ENCODE measurements at regions not wholly inside any gene's neighbourhood (a gene's known extent, or its start where the extent isn't known, plus 50 kb on each side); places are given as distances from the start of the nearest gene placed in this dataset.
"Not testable (repeated sequence)": the region's sequence is repeated elsewhere in the genome, so short reads cannot be mapped to it uniquely, and the experiment has no call there.

GRCh38 chr3:177624528-177625495 is 427.5 kb upstream of the TBL1XR1 start:
- Mint-ChIP-seq H3K27ac (no peak overlapping the region), H3K9me3 (peaks cover 5% of the 10 kb centered on the region), H3K27me3 (no peaks in the 10 kb centered on the region), H3K36me3 (peaks cover 2% of the 10 kb centered on the region), H3K4me1 (peaks cover 30% of the 10 kb centered on the region), H3K4me3 (no peak overlapping the region)
- no peak for DNase-seq

- Mint-ChIP-seq H3K9me3 (peaks cover 5% of the 10 kb centered on the region), H3K4me3 (no peak overlapping the region), H3K27me3 (no peaks in the 10 kb centered on the region), H3K36me3 (peaks cover 2% of the 10 kb centered on the region), H3K27ac (no peak overlapping the region), H3K4me1 (peaks cover 28% of the 10 kb centered on the region)
- DNase-seq: no peak
Observed at GRCh38 chr3:177626045-177626444, 428.8 kb upstream of the TBL1XR1 start.

- not testable (repeated sequence) for H3K9me3 Mint-ChIP-seq, H3K4me3 Mint-ChIP-seq, H3K27ac Mint-ChIP-seq, DNase-seq, H3K36me3 Mint-ChIP-seq, H3K27me3 Mint-ChIP-seq
- H3K4me1 Mint-ChIP-seq: peaks cover 17% of the 10 kb centered on the region
Observed at GRCh38 chr3:177628095-177628719, 430.9 kb upstream of the TBL1XR1 start.

- H3K9me3 Mint-ChIP-seq: peaks cover 5% of the 10 kb centered on the region
- no peak overlapping the region for H3K4me3 Mint-ChIP-seq
- DNase-seq: no peak
- H3K36me3 Mint-ChIP-seq: peaks cover 2% of the 10 kb centered on the region
- H3K4me1 Mint-ChIP-seq: peaks cover 13% of the 10 kb centered on the region
- no peaks in the 10 kb centered on the region for H3K27me3 Mint-ChIP-seq
- H3K27ac Mint-ChIP-seq: no peak overlapping the region
Observed at GRCh38 chr3:177629276-177629675, 432.0 kb upstream of the TBL1XR1 start.

- Mint-ChIP-seq H3K27me3 (no peaks in the 10 kb centered on the region), H3K4me3 (no peak overlapping the region), H3K36me3 (no peaks in the 10 kb centered on the region), H3K4me1 (no peaks in the 10 kb centered on the region), H3K9me3 (no peaks in the 10 kb centered on the region), H3K27ac (no peak overlapping the region)
- DNase-seq: no peak
Observed at GRCh38 chr3:177633671-177634207, 436.5 kb upstream of the TBL1XR1 start.

- peaks cover 13% of the 10 kb centered on the region for H3K4me1 Mint-ChIP-seq
- not testable (repeated sequence) for H3K9me3 Mint-ChIP-seq, H3K36me3 Mint-ChIP-seq, DNase-seq, H3K27ac Mint-ChIP-seq, H3K27me3 Mint-ChIP-seq, H3K4me3 Mint-ChIP-seq
Observed at GRCh38 chr3:177635601-177636106, 438.4 kb upstream of the TBL1XR1 start.

- Mint-ChIP-seq H3K36me3 (peaks cover 2% of the 10 kb centered on the region), H3K27ac (no peak overlapping the region), H3K9me3 (peaks cover 9% of the 10 kb centered on the region), H3K4me3 (no peak overlapping the region), H3K4me1 (peaks cover 48% of the 10 kb centered on the region), H3K27me3 (no peaks in the 10 kb centered on the region)
- DNase-seq: no peak
Observed at GRCh38 chr3:177640319-177640965, 443.2 kb upstream of the TBL1XR1 start.

GRCh38 chr3:177641206-177641605 is 443.9 kb upstream of the TBL1XR1 start:
- H3K4me1 Mint-ChIP-seq: peaks cover 48% of the 10 kb centered on the region
- peaks cover 9% of the 10 kb centered on the region for H3K9me3 Mint-ChIP-seq
- H3K27ac Mint-ChIP-seq: no peak overlapping the region
- H3K4me3 Mint-ChIP-seq: no peak overlapping the region
- no peak for DNase-seq
- H3K36me3 Mint-ChIP-seq: peaks cover 2% of the 10 kb centered on the region
- H3K27me3 Mint-ChIP-seq: no peaks in the 10 kb centered on the region

- Mint-ChIP-seq H3K27me3 (no peaks in the 10 kb centered on the region), H3K27ac (peak overlapping the region; percentile 47), H3K4me1 (peaks cover 59% of the 10 kb centered on the region)
Observed at GRCh38 chr3:177642042-177642803, 444.9 kb upstream of the TBL1XR1 start.

GRCh38 chr3:177642804-177643125 is 445.5 kb upstream of the TBL1XR1 start:
- peaks cover 64% of the 10 kb centered on the region for H3K4me1 Mint-ChIP-seq
- no peak overlapping the region for H3K4me3 Mint-ChIP-seq
- peaks cover 2% of the 10 kb centered on the region for H3K36me3 Mint-ChIP-seq
- no peak for DNase-seq
- H3K27ac Mint-ChIP-seq: no peak overlapping the region
- H3K27me3 Mint-ChIP-seq: no peaks in the 10 kb centered on the region
- peaks cover 9% of the 10 kb centered on the region for H3K9me3 Mint-ChIP-seq

More at GRCh38 chr3:177642042-177642803, 444.9 kb upstream of the TBL1XR1 start:
- no peak for DNase-seq
- H3K9me3 Mint-ChIP-seq: peaks cover 9% of the 10 kb centered on the region
- peaks cover 2% of the 10 kb centered on the region for H3K36me3 Mint-ChIP-seq
- no peak overlapping the region for H3K4me3 Mint-ChIP-seq

- H3K36me3 Mint-ChIP-seq: no peaks in the 10 kb centered on the region
- H3K9me3 Mint-ChIP-seq: peaks cover 1% of the 10 kb centered on the region
- peaks cover 51% of the 10 kb centered on the region for H3K4me1 Mint-ChIP-seq
- DNase-seq: peak; percentile 24
- H3K27me3 Mint-ChIP-seq: no peaks in the 10 kb centered on the region
- H3K4me3 Mint-ChIP-seq: no peak overlapping the region
- peak overlapping the region; percentile 69 for H3K27ac Mint-ChIP-seq
Observed at GRCh38 chr3:177646749-177647148, 449.5 kb upstream of the TBL1XR1 start.

- Mint-ChIP-seq H3K9me3 (peaks cover 1% of the 10 kb centered on the region), H3K27me3 (no peaks in the 10 kb centered on the region), H3K4me1 (peaks cover 45% of the 10 kb centered on the region), H3K36me3 (no peaks in the 10 kb centered on the region), H3K4me3 (peak overlapping the region; percentile 61), H3K27ac (peak overlapping the region; percentile 70)
- no peak for DNase-seq
Observed at GRCh38 chr3:177647341-177647740, 450.1 kb upstream of the TBL1XR1 start.

- H3K27ac Mint-ChIP-seq: peak overlapping the region; percentile 70
- H3K27me3 Mint-ChIP-seq: no peaks in the 10 kb centered on the region
- peak overlapping the region; percentile 61 for H3K4me3 Mint-ChIP-seq
- DNase-seq: peak; percentile 8
- H3K9me3 Mint-ChIP-seq: peaks cover 1% of the 10 kb centered on the region
- H3K36me3 Mint-ChIP-seq: no peaks in the 10 kb centered on the region
- peaks cover 40% of the 10 kb centered on the region for H3K4me1 Mint-ChIP-seq
Observed at GRCh38 chr3:177647876-177648275, 450.6 kb upstream of the TBL1XR1 start.

- Mint-ChIP-seq H3K4me3 (no peak overlapping the region), H3K27ac (no peak overlapping the region), H3K4me1 (peaks cover 10% of the 10 kb centered on the region), H3K27me3 (no peaks in the 10 kb centered on the region), H3K9me3 (peaks cover 6% of the 10 kb centered on the region), H3K36me3 (peaks cover 2% of the 10 kb centered on the region)
- no peak for DNase-seq
Observed at GRCh38 chr3:177652556-177653291, 455.4 kb upstream of the TBL1XR1 start.
